ENCODE measurements at regions not wholly inside any gene's neighbourhood (a gene's known extent, or its start where the extent isn't known, plus 50 kb on each side); places are given as distances from the start of the nearest gene placed in this dataset.
A peak's percentile ranks its signal among the peaks of the same experiment; 100 is the strongest.

- POLR2A ChIA-PET: no interaction called here
- H3K36me3 Mint-ChIP-seq (ENCODE audit: low read depth): no peaks in the 10 kb centered on the region
- H3K4me1 Mint-ChIP-seq (ENCODE audit: low read depth): no peaks in the 10 kb centered on the region
- no peaks in the 10 kb centered on the region for H3K36me3 ChIP-seq (ENCODE audit: insufficient read depth, low read length)
- intact Hi-C loops (cut with DNase I, micrococcal nuclease): no loop called here
- no peak overlapping the region for H3K4me3 ChIP-seq (ENCODE audit: low read length)
- CTCF ChIA-PET: no interaction called here
- H3K27ac ChIP-seq (ENCODE audit: low read depth in 1 of 2, low read length in 2 of 2): no peak overlapping the region
- no peak overlapping the region for H3K4me3 Mint-ChIP-seq
- no peaks in the 10 kb centered on the region for H3K9me3 ChIP-seq (ENCODE audit: control insufficient read depth in 1 of 2, insufficient read depth in 1 of 2, low read length in 2 of 2)
- no peaks in the 10 kb centered on the region for H3K4me1 ChIP-seq (ENCODE audit: insufficient read depth, low read length)
- peak in 2 of 14 experiments; percentile 22 to 40 for DNase-seq
- no peak for ATAC-seq (ENCODE audit: poor library complexity)
- H3K27me3 Mint-ChIP-seq: no peaks in the 10 kb centered on the region
- no peaks in the 10 kb centered on the region for H3K27me3 ChIP-seq (ENCODE audit: control insufficient read depth in 1 of 2, insufficient read depth in 2 of 2, low read length in 2 of 2)
- H3K27ac Mint-ChIP-seq: no peak overlapping the region
- no peaks in the 10 kb centered on the region for H3K9me3 Mint-ChIP-seq
- TF ChIP-seq CTCF (IDR thresholded peaks at IDR 0.05): no peak
Measured at GRCh38 chr2:145744541-145745386, 1224.8 kb upstream of the ZEB2 start.

GRCh38 chr2:145743011-145743410 lies 1223.1 kb upstream of the ZEB2 start:
- Histone ChIP-seq H3K36me3 (ENCODE audit: insufficient read depth, low read length) (no peaks in the 10 kb centered on the region), H3K9me3 (ENCODE audit: control insufficient read depth in 1 of 2, insufficient read depth in 1 of 2, low read length in 2 of 2) (no peaks in the 10 kb centered on the region), H3K4me3 (ENCODE audit: low read length) (no peak overlapping the region), H3K27me3 (ENCODE audit: control insufficient read depth in 1 of 2, insufficient read depth in 2 of 2, low read length in 2 of 2) (no peaks in the 10 kb centered on the region), H3K4me1 (ENCODE audit: insufficient read depth, low read length) (no peaks in the 10 kb centered on the region), H3K27ac (ENCODE audit: low read depth in 1 of 2, low read length in 2 of 2) (no peak overlapping the region)
- no peaks in the 10 kb centered on the region for H3K36me3 Mint-ChIP-seq (ENCODE audit: low read depth)
- TF ChIP-seq CTCF (IDR thresholded peaks at IDR 0.05): no peak
- ATAC-seq (ENCODE audit: poor library complexity): no peak
- no peaks in the 10 kb centered on the region for H3K9me3 Mint-ChIP-seq
- DNase-seq: peak in 2 of 14 experiments; percentile 37 to 45
- ChIA-PET CTCF (no interaction called here), POLR2A (no interaction called here)
- H3K4me3 Mint-ChIP-seq: no peak overlapping the region
- intact Hi-C loops (cut with DNase I, micrococcal nuclease): no loop called here
- H3K27ac Mint-ChIP-seq: no peak overlapping the region
- no peaks in the 10 kb centered on the region for H3K4me1 Mint-ChIP-seq (ENCODE audit: low read depth)
- H3K27me3 Mint-ChIP-seq: no peaks in the 10 kb centered on the region

GRCh38 chr2:145741636-145742035 lies 1221.7 kb upstream of the ZEB2 start:
- Mint-ChIP-seq H3K27me3 (no peaks in the 10 kb centered on the region), H3K4me3 (no peak overlapping the region), H3K4me1 (ENCODE audit: low read depth) (no peaks in the 10 kb centered on the region), H3K9me3 (no peaks in the 10 kb centered on the region), H3K36me3 (ENCODE audit: low read depth) (no peaks in the 10 kb centered on the region), H3K27ac (no peak overlapping the region)
- intact Hi-C loops (cut with DNase I, micrococcal nuclease): no loop called here
- Histone ChIP-seq H3K27ac (ENCODE audit: low read depth in 1 of 2, low read length in 2 of 2) (no peak overlapping the region), H3K4me3 (ENCODE audit: low read length) (no peak overlapping the region), H3K36me3 (ENCODE audit: insufficient read depth, low read length) (no peaks in the 10 kb centered on the region), H3K4me1 (ENCODE audit: insufficient read depth, low read length) (no peaks in the 10 kb centered on the region), H3K27me3 (ENCODE audit: control insufficient read depth in 1 of 2, insufficient read depth in 2 of 2, low read length in 2 of 2) (no peaks in the 10 kb centered on the region), H3K9me3 (ENCODE audit: control insufficient read depth in 1 of 2, insufficient read depth in 1 of 2, low read length in 2 of 2) (no peaks in the 10 kb centered on the region)
- CTCF ChIA-PET: no interaction called here
- no peak for TF ChIP-seq CTCF (IDR thresholded peaks at IDR 0.05)
- POLR2A ChIA-PET: no interaction called here
- DNase-seq: no peak
- ATAC-seq (ENCODE audit: poor library complexity): no peak
